Neural cell (in vitro differentiated cells): ENCODE measurements at regions not wholly inside any gene's neighbourhood (a gene's known extent, or its start where the extent isn't known, plus 50 kb on each side); places are given as distances from the start of the nearest gene placed in this dataset.

Experiments
- H2AFZ ChIP-seq: fragments of 200-600, 300-800 bp; sonication (generic), shearing (Covaris generic); 2 replicates; pipeline ENCODE4 v1.6.0; 2014; ENCODE audit warnings: low read depth, mild to moderate bottlenecking, antibody characterized with exemption, low read length, moderate library complexity
- H3F3A ChIP-seq: fragments of 200-600 bp; shearing (Covaris generic); 2 replicates; pipeline ENCODE4 v1.6.1; 2016; ENCODE audit warnings: mild to moderate bottlenecking, moderate library complexity, mixed read lengths, antibody characterized with exemption, low read length; ENCODE audit not compliant: insufficient read depth, poor library complexity, severe bottlenecking
- H3K27ac ChIP-seq: fragments of 200-600, 300-800 bp; sonication (generic), shearing (Covaris generic); 2 replicates; pipeline ENCODE4 v1.5.1; 2014; ENCODE audit warnings: mild to moderate bottlenecking, low read length, moderate library complexity
- H3K27me3 ChIP-seq: fragments of 300-800, 200-600 bp; sonication (generic), shearing (Covaris generic); 2 replicates; pipeline ENCODE4 v1.6.0; 2014; ENCODE audit warnings: mild to moderate bottlenecking, low read depth, low read length, moderate library complexity; ENCODE audit not compliant: insufficient read depth
- H3K36me3 ChIP-seq: fragments of 300-800, 200-600 bp; sonication (generic), shearing (Covaris generic); 2 replicates; pipeline ENCODE4 v1.5.1; 2014; ENCODE audit warnings: mild to moderate bottlenecking, antibody characterized with exemption, low read length, moderate library complexity; ENCODE audit not compliant: insufficient read depth
- H3K4me2 ChIP-seq: fragments of 300-800, 200-600 bp; sonication (generic), shearing (Covaris generic); 2 replicates; pipeline ENCODE4 v1.6.0; 2014; ENCODE audit warnings: mild to moderate bottlenecking, low read length
- H3K4me3 ChIP-seq: fragments of 300-800, 200-600 bp; sonication (generic), shearing (Covaris generic); 2 replicates; pipeline ENCODE4 v1.5.1; 2014; ENCODE audit warnings: mild to moderate bottlenecking, low read length, moderate library complexity
- H3K79me2 ChIP-seq: fragments of 200-600 bp; shearing (Covaris generic); replicated peaks from 2 replicates; pipeline ENCODE4 v1.6.0; 2014; ENCODE audit warnings: mild to moderate bottlenecking, low read length, moderate library complexity; ENCODE audit not compliant: insufficient read depth
- H3K9ac ChIP-seq: fragments of 300-800, 200-600 bp; sonication (generic), shearing (Covaris generic); 2 replicates; pipeline ENCODE4 v1.6.1; 2016; ENCODE audit warnings: mild to moderate bottlenecking, low read length, mixed read lengths
- H3K9me2 ChIP-seq: fragments of 200-600 bp; shearing (Covaris generic); 2 replicates; pipeline ENCODE4 v1.6.1; 2016; ENCODE audit warnings: mild to moderate bottlenecking, low read length, mixed read lengths; ENCODE audit not compliant: insufficient read depth
- H3K9me3 ChIP-seq: fragments of 200-600, 300-800 bp; sonication (generic), shearing (Covaris generic); 2 replicates; pipeline ENCODE4 v1.6.1; 2016; ENCODE audit warnings: mild to moderate bottlenecking, mixed run types, low read length, moderate library complexity, mixed read lengths
- H4K20me1 ChIP-seq: fragments of 200-600 bp; shearing (Covaris generic); 2 replicates; pipeline ENCODE4 v1.6.1; 2016; ENCODE audit warnings: mild to moderate bottlenecking, mixed run types; ENCODE audit not compliant: insufficient read depth
- CTCF ChIP-seq: fragments of 450-650 bp; IDR thresholded peaks from 2 replicates; pipeline ENCODE4 v1.5.1; 2014; ENCODE audit warnings: antibody characterized with exemption, mild to moderate bottlenecking, moderate library complexity; ENCODE audit not compliant: poor library complexity, severe bottlenecking
- EP300 ChIP-seq: fragments of 450-650 bp; conservative IDR thresholded peaks from 2 replicates; pipeline ENCODE4 v1.6.1; 2014; ENCODE audit warnings: antibody characterized with exemption, mild to moderate bottlenecking, moderate library complexity; ENCODE audit not compliant: poor library complexity, severe bottlenecking
- EZH2 ChIP-seq: fragments of 200-600, 300-800 bp; shearing (Covaris generic), sonication (generic); IDR thresholded peaks from 2 replicates; pipeline ENCODE4 v1.6.1; 2014; ENCODE audit warnings: antibody characterized with exemption, low read length, borderline replicate concordance, mild to moderate bottlenecking; ENCODE audit not compliant: insufficient read depth, poor library complexity, severe bottlenecking
- MXI1 ChIP-seq: fragments of 450-650 bp; conservative IDR thresholded peaks from 2 replicates; pipeline ENCODE4 v1.6.1; 2014; ENCODE audit warnings: antibody characterized with exemption, mild to moderate bottlenecking; ENCODE audit not compliant: poor library complexity, severe bottlenecking
- POLR2AphosphoS5 ChIP-seq: IDR thresholded peaks from 2 replicates; pipeline ENCODE4 v1.6.1; 2012
- RAD21 ChIP-seq: fragments of 450-650 bp; conservative IDR thresholded peaks from 2 replicates; pipeline ENCODE4 v1.6.1; 2014; ENCODE audit warnings: antibody characterized with exemption, mild to moderate bottlenecking, moderate library complexity
- REST ChIP-seq: IDR thresholded peaks from 2 replicates; pipeline ENCODE4 v1.6.1; 2012; ENCODE audit warnings: borderline replicate concordance
- SMC3 ChIP-seq: fragments of 450-650 bp; conservative IDR thresholded peaks from 2 replicates; pipeline ENCODE4 v1.6.1; 2014; ENCODE audit warnings: antibody characterized with exemption, mild to moderate bottlenecking, moderate library complexity; ENCODE audit not compliant: poor library complexity
- TAF1 ChIP-seq: IDR thresholded peaks from 2 replicates; pipeline ENCODE4 v1.6.1; 2012; ENCODE audit warnings: low read depth

GRCh38 chr16:55056585-55057401, 126.1 kb downstream of the IRX5 start:
- H4K20me1 ChIP-seq = no peaks in the 10 kb centered on the region
- H3K36me3 ChIP-seq = no peaks in the 10 kb centered on the region
- TF ChIP-seq CTCF (peak; percentile 55), POLR2AphosphoS5 (no peak), EZH2 (no peak), TAF1 (no peak), RAD21 (no peak)
- H3K4me2 ChIP-seq = no peak overlapping the region
- no peak overlapping the region for H3K27ac ChIP-seq
- no peak overlapping the region for H2AFZ ChIP-seq
- H3K4me3 ChIP-seq = peak overlapping the region; percentile 67
- H3K9me2 ChIP-seq = no peaks in the 10 kb centered on the region
- H3F3A ChIP-seq = no peaks in the 10 kb centered on the region
- no peaks in the 10 kb centered on the region for H3K9me3 ChIP-seq
- H3K9ac ChIP-seq = peak overlapping the region; percentile 39
- peaks cover 32% of the 10 kb centered on the region for H3K27me3 ChIP-seq
- H3K79me2 ChIP-seq = no peaks in the 10 kb centered on the region

- Histone ChIP-seq H3K27me3 (peaks cover 32% of the 10 kb centered on the region), H3K4me3 (no peak overlapping the region), H3K36me3 (no peaks in the 10 kb centered on the region), H3K27ac (no peak overlapping the region), H3K9ac (no peak overlapping the region), H3K9me2 (no peaks in the 10 kb centered on the region), H3K4me2 (no peak overlapping the region), H3F3A (no peaks in the 10 kb centered on the region), H2AFZ (no peak overlapping the region), H4K20me1 (no peaks in the 10 kb centered on the region), H3K9me3 (no peaks in the 10 kb centered on the region), H3K79me2 (no peaks in the 10 kb centered on the region)
- TF ChIP-seq TAF1 (no peak), SMC3 (no peak), POLR2AphosphoS5 (no peak), EP300 (no peak)
Observed at GRCh38 chr16:55057866-55058265, 127.2 kb downstream of the IRX5 start.

GRCh38 chr16:55058576-55058975, 127.9 kb downstream of the IRX5 start:
- Histone ChIP-seq H3K4me2 (no peak overlapping the region), H2AFZ (no peak overlapping the region), H3K27me3 (peaks cover 32% of the 10 kb centered on the region), H3K9ac (no peak overlapping the region), H3K79me2 (no peaks in the 10 kb centered on the region), H3F3A (no peaks in the 10 kb centered on the region), H3K27ac (no peak overlapping the region), H3K9me3 (no peaks in the 10 kb centered on the region), H4K20me1 (no peaks in the 10 kb centered on the region), H3K9me2 (no peaks in the 10 kb centered on the region), H3K36me3 (no peaks in the 10 kb centered on the region), H3K4me3 (no peak overlapping the region)
- TF ChIP-seq EP300 (no peak), REST (no peak), EZH2 (no peak), RAD21 (no peak), MXI1 (no peak), SMC3 (no peak), POLR2AphosphoS5 (no peak), TAF1 (no peak), CTCF (no peak)
